ENCODE measurements at regions not wholly inside any gene's neighbourhood (a gene's known extent, or its start where the extent isn't known, plus 50 kb on each side); places are given as distances from the start of the nearest gene placed in this dataset.
A peak's percentile ranks its signal among the peaks of the same experiment; 100 is the strongest.

DNA sequence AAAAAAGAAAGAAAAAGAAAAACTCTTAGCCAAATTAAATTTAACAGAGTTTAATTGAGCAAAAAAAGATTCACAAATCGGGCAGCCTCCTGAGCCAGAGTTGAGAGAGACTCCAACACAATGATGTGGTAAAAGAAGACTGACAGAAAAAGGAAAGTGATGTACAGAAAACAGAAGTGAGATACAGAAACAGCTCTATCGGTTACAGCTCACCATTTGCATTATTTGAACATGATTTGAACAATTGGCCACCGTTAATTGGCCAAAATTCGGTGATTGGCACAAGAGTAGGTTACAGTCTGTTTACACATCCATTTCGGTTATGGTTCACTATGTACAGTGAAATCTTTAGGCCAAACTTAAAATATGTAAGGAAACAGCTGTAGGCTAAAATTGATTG lies 117.7 kb downstream of the SPTSSA start:
- no peak for DNase-seq
- Mint-ChIP-seq H3K36me3 (ENCODE audit: low read depth) (no peaks in the 10 kb centered on the region), H3K9me3 (peaks cover 1% of the 10 kb centered on the region), H3K4me1 (ENCODE audit: low read depth) (peaks cover 2% of the 10 kb centered on the region), H3K4me3 (no peak overlapping the region), H3K27ac (no peak overlapping the region), H3K27me3 (ENCODE audit: low read depth) (no peaks in the 10 kb centered on the region)
- CTCF ChIA-PET, result interaction anchor here (0.6 to 1.6 kb wide), 4 partner anchors 13 to 261 kb away, joined by 3 to 7 read pairs (median 4); no protein-coding TSS in a partner anchor
- intact Hi-C loops (cut with micrococcal nuclease), result no loop called here

DNA sequence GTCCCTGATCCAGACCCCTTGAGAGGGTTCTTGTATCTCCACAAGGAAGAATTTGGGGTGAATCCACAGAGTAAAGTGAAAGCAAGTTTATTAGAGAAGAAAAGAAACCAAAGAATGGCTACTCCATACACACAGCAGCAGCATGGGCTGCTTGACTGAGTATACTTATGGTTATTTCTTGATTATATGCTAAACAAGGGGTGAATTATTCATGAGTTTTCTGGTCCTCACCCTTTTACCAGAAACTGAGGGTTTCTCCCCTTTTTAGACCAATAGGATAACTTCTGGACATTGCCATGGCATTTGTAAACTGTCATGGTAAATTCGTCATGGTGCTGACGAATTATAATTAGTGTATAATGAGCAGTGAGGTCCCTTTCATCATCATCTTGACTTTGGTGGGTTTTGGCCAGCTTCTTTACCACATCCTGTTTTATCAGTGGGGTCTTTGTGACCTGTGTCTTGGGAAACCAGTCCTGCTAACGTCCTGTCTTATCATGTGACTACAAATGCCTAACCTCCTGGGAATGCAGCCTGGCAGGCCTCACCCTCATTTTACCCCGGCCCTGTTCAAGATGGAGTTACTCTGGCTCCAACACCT lies 121.9 kb downstream of the SPTSSA start:
- H3K36me3 Mint-ChIP-seq (ENCODE audit: low read depth), result no peaks in the 10 kb centered on the region
- no peak for DNase-seq
- intact Hi-C loops (cut with micrococcal nuclease), result no loop called here
- CTCF ChIA-PET, result no interaction called here
- no peak overlapping the region for H3K4me3 Mint-ChIP-seq
- peaks cover 2% of the 10 kb centered on the region for H3K4me1 Mint-ChIP-seq (ENCODE audit: low read depth)
- H3K9me3 Mint-ChIP-seq, result peaks cover 1% of the 10 kb centered on the region
- H3K27me3 Mint-ChIP-seq (ENCODE audit: low read depth), result no peaks in the 10 kb centered on the region
- H3K27ac Mint-ChIP-seq, result peak overlapping the region; percentile 44

GRCh38 chr14:34338056-34338455 lies 124.0 kb downstream of the SPTSSA start:
- Mint-ChIP-seq H3K27ac (no peak overlapping the region), H3K9me3 (no peaks in the 10 kb centered on the region), H3K36me3 (ENCODE audit: low read depth) (no peaks in the 10 kb centered on the region), H3K27me3 (ENCODE audit: low read depth) (no peaks in the 10 kb centered on the region), H3K4me3 (no peak overlapping the region), H3K4me1 (ENCODE audit: low read depth) (no peaks in the 10 kb centered on the region)
- intact Hi-C loops (cut with micrococcal nuclease), result no loop called here
- DNase-seq, result no peak
- CTCF ChIA-PET, result interaction anchor here (0.7 to 1.5 kb wide), 3 partner anchors 13 to 15 kb away, joined by 3 to 5 read pairs (median 5); no protein-coding TSS in a partner anchor

- H3K36me3 Mint-ChIP-seq (ENCODE audit: low read depth), result no peaks in the 10 kb centered on the region
- CTCF ChIA-PET, result interaction anchor here (1.5 kb wide), 1 partner anchor 13 kb away, joined by 5 read pairs; no protein-coding TSS in a partner anchor
- H3K27me3 Mint-ChIP-seq (ENCODE audit: low read depth), result no peaks in the 10 kb centered on the region
- H3K27ac Mint-ChIP-seq, result no peak overlapping the region
- no peaks in the 10 kb centered on the region for H3K9me3 Mint-ChIP-seq
- DNase-seq, result no peak
- peaks cover 3% of the 10 kb centered on the region for H3K4me1 Mint-ChIP-seq (ENCODE audit: low read depth)
- H3K4me3 Mint-ChIP-seq, result no peak overlapping the region
- intact Hi-C loops (cut with micrococcal nuclease), result no loop called here
Observed at GRCh38 chr14:34336501-34336900, 125.5 kb downstream of the SPTSSA start.

GRCh38 chr14:34335968-34336367 lies 126.1 kb downstream of the SPTSSA start:
- Mint-ChIP-seq H3K4me3 (no peak overlapping the region), H3K27me3 (ENCODE audit: low read depth) (no peaks in the 10 kb centered on the region), H3K27ac (no peak overlapping the region), H3K4me1 (ENCODE audit: low read depth) (peaks cover 5% of the 10 kb centered on the region), H3K36me3 (ENCODE audit: low read depth) (no peaks in the 10 kb centered on the region), H3K9me3 (no peaks in the 10 kb centered on the region)
- no peak for DNase-seq
- CTCF ChIA-PET, result no interaction called here
- intact Hi-C loops (cut with micrococcal nuclease), result no loop called here

- CTCF ChIA-PET, result interaction anchor here (0.7 to 1.3 kb wide), 3 partner anchors 9 to 202 kb away, joined by 3 to 6 read pairs (median 6); no protein-coding TSS in a partner anchor
- no peaks in the 10 kb centered on the region for H3K27me3 Mint-ChIP-seq (ENCODE audit: low read depth)
- no peak for DNase-seq
- H3K4me3 Mint-ChIP-seq, result no peak overlapping the region
- H3K27ac Mint-ChIP-seq, result no peak overlapping the region
- H3K9me3 Mint-ChIP-seq, result no peaks in the 10 kb centered on the region
- H3K36me3 Mint-ChIP-seq (ENCODE audit: low read depth), result no peaks in the 10 kb centered on the region
- intact Hi-C loops (cut with micrococcal nuclease), result no loop called here
- H3K4me1 Mint-ChIP-seq (ENCODE audit: low read depth), result peaks cover 5% of the 10 kb centered on the region
Observed at GRCh38 chr14:34334329-34334728, 127.7 kb downstream of the SPTSSA start.

DNA sequence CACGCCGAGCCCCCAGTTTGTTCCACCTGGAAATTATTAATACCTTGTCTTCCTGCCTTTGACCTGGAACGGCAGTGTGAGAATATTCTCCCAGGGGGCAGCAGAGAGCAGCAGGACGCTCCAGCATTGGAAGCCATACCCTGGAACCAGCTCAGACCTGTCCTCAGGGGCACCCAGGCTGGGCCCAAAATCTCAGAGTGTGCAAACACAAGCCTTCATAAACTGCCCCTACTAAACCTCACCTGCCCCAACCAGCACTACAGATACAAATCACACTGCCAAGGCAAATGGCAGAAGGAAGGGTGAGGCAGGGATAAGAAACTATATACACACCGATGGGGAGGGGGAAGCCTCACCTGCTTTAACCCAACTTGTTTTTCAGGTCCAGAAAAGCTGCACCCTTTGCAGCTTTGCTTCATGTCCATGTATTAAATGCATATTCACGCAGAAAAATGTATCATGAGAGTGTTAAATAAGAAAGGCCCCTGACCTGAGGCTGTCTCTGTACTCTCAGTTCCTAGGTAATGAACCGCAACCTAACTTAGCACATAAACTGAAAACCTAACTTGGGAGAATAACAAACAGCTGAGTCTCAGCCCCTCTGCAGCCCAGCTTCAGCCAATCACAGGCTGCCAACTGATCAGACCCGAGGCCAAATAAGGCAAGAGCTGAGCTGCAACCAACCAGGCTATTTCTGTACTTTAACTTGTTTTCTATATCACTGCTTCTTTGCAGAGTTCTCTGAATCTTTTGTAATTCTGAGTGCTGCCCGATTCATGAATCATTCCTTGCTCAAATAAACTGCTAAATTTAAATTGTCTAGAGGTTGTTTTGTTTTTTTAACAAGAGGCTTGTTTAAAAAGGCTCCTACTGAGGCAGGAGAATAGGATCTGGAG lies 130.1 kb downstream of the SPTSSA start:
- CTCF ChIA-PET, result interaction anchor here (0.6 to 2.9 kb wide), 21 partner anchors 9 to 272 kb away, joined by 3 to 24 read pairs (median 4); no protein-coding TSS in a partner anchor
- DNase-seq, result peak; percentile 82
- Mint-ChIP-seq H3K9me3 (no peaks in the 10 kb centered on the region), H3K36me3 (ENCODE audit: low read depth) (no peaks in the 10 kb centered on the region), H3K27me3 (ENCODE audit: low read depth) (no peaks in the 10 kb centered on the region), H3K4me3 (no peak overlapping the region), H3K27ac (no peak overlapping the region), H3K4me1 (ENCODE audit: low read depth) (peaks cover 5% of the 10 kb centered on the region)
- intact Hi-C loops (cut with micrococcal nuclease), result loop anchor here (1.0 to 2.0 kb wide), 3 partner anchors 166 to 1090 kb away; no protein-coding TSS in a partner anchor

GRCh38 chr14:34330846-34331245 lies 131.2 kb downstream of the SPTSSA start:
- Mint-ChIP-seq H3K4me1 (ENCODE audit: low read depth) (peaks cover 5% of the 10 kb centered on the region), H3K36me3 (ENCODE audit: low read depth) (no peaks in the 10 kb centered on the region), H3K27me3 (ENCODE audit: low read depth) (no peaks in the 10 kb centered on the region), H3K9me3 (no peaks in the 10 kb centered on the region), H3K27ac (no peak overlapping the region), H3K4me3 (no peak overlapping the region)
- intact Hi-C loops (cut with micrococcal nuclease), result loop anchor here (1.0 to 2.0 kb wide), 2 partner anchors 167 to 392 kb away; no protein-coding TSS in a partner anchor
- CTCF ChIA-PET, result interaction anchor here (0.8 to 2.4 kb wide), 6 partner anchors 12 to 1095 kb away, joined by 3 to 8 read pairs (median 6); no protein-coding TSS in a partner anchor
- DNase-seq, result no peak

DNA sequence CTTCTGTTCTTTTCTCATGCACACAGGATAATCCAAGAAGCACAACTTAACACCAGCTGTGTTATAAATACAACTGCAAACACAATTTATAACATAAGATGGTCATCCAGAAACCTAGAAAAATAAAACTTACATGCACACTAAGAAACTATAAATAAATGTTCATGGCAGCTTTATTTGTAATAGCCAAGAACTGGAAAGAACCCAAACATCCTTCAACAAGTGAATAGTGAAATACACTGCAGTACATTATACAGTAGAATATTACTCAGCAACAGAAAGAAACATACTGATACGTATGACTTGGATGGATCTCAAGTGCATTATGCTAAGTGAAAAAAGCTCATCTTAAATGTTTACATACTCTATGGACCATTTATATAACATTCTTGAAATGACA lies 132.7 kb downstream of the SPTSSA start:
- no peaks in the 10 kb centered on the region for H3K9me3 Mint-ChIP-seq
- H3K36me3 Mint-ChIP-seq (ENCODE audit: low read depth), result no peaks in the 10 kb centered on the region
- peaks cover 5% of the 10 kb centered on the region for H3K4me1 Mint-ChIP-seq (ENCODE audit: low read depth)
- H3K27ac Mint-ChIP-seq, result no peak overlapping the region
- no peak for DNase-seq
- no peak overlapping the region for H3K4me3 Mint-ChIP-seq
- no peaks in the 10 kb centered on the region for H3K27me3 Mint-ChIP-seq (ENCODE audit: low read depth)
- intact Hi-C loops (cut with micrococcal nuclease), result loop anchor here (10.0 kb wide), 1 partner anchor 224 kb away; no protein-coding TSS in a partner anchor
- CTCF ChIA-PET, result interaction anchor here (0.5 to 1.7 kb wide), 5 partner anchors 12 to 1101 kb away, joined by 3 to 5 read pairs (median 4); no protein-coding TSS in a partner anchor

- H3K4me3 Mint-ChIP-seq, result no peak overlapping the region
- CTCF ChIA-PET, result interaction anchor here (0.5 to 1.7 kb wide), 6 partner anchors 16 to 105 kb away, joined by 3 to 5 read pairs (median 3); no protein-coding TSS in a partner anchor
- no peaks in the 10 kb centered on the region for H3K9me3 Mint-ChIP-seq
- H3K27ac Mint-ChIP-seq, result no peak overlapping the region
- no peaks in the 10 kb centered on the region for H3K36me3 Mint-ChIP-seq (ENCODE audit: low read depth)
- H3K27me3 Mint-ChIP-seq (ENCODE audit: low read depth), result no peaks in the 10 kb centered on the region
- DNase-seq, result no peak
- intact Hi-C loops (cut with micrococcal nuclease), result loop anchor here (10.0 kb wide), 1 partner anchor 223 kb away; no protein-coding TSS in a partner anchor
- H3K4me1 Mint-ChIP-seq (ENCODE audit: low read depth), result peaks cover 5% of the 10 kb centered on the region
Observed at GRCh38 chr14:34328178-34328577, 133.9 kb downstream of the SPTSSA start.

DNA sequence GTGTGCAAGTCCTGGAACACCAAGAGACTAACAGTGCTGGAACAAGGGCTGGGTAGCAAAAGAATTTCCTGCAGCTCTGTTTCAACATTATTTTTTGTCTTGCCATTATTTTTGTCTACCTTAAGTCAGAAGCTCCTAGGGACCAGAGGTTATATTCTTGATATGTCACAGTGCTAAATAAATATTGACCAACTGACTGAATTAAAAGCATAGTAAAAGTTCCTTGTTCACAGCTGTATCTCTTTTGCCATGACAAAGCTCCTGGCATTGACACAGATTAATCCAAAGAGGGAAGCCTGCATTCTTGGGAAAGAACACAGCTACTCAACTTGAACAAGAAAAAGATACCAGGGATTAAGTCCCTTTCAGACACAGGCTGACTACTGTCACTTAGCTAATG lies 136.5 kb downstream of the SPTSSA start:
- Mint-ChIP-seq H3K4me3 (no peak overlapping the region), H3K36me3 (ENCODE audit: low read depth) (no peaks in the 10 kb centered on the region), H3K4me1 (ENCODE audit: low read depth) (no peaks in the 10 kb centered on the region), H3K27ac (no peak overlapping the region), H3K9me3 (no peaks in the 10 kb centered on the region), H3K27me3 (ENCODE audit: low read depth) (peaks cover 3% of the 10 kb centered on the region)
- CTCF ChIA-PET, result interaction anchor here (0.7 to 2.0 kb wide), 9 partner anchors 9 to 1477 kb away, joined by 3 to 6 read pairs (median 4); no protein-coding TSS in a partner anchor
- DNase-seq, result no peak
- intact Hi-C loops (cut with micrococcal nuclease), result loop anchor here (10.0 kb wide), 1 partner anchor 221 kb away; no protein-coding TSS in a partner anchor

DNA sequence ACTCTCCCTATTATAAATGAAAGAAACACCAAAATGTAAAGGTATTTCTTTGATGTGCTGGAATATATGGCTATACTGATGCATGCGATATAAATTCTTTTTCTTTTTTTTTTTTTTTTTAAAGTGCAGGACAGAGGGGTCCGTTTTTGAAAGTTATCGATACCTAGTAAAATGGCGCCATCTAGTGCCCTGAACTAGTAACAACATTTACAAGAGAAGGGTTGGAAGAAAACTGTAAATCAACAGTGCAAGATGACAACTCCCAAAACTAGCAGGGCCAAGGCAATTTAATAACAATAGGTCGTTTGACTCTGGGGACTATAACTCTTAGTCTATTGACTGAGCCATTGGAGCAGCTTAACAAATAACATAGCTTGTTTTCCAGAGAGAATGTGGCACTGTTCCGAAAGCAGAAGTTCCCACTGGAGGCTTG lies 137.7 kb downstream of the SPTSSA start:
- Mint-ChIP-seq H3K4me3 (no peak overlapping the region), H3K9me3 (no peaks in the 10 kb centered on the region), H3K4me1 (ENCODE audit: low read depth) (no peaks in the 10 kb centered on the region), H3K27me3 (ENCODE audit: low read depth) (peaks cover 3% of the 10 kb centered on the region), H3K36me3 (ENCODE audit: low read depth) (no peaks in the 10 kb centered on the region), H3K27ac (no peak overlapping the region)
- CTCF ChIA-PET, result interaction anchor here (0.5 to 4.0 kb wide), 16 partner anchors 9 to 1777 kb away, joined by 3 to 31 read pairs (median 4); no protein-coding TSS in a partner anchor
- intact Hi-C loops (cut with micrococcal nuclease), result loop anchor here (5.0 to 10.0 kb wide), 2 partner anchors 97 to 220 kb away; no protein-coding TSS in a partner anchor
- DNase-seq, result peak; percentile 19
